TTC549 (cell line): ENCODE measurements at regions not wholly inside any gene's neighbourhood (a gene's known extent, or its start where the extent isn't known, plus 50 kb on each side); places are given as distances from the start of the nearest gene placed in this dataset.
"Not testable (repeated sequence)": the region's sequence is repeated elsewhere in the genome, so short reads cannot be mapped to it uniquely, and the experiment has no call there.

Experiments used
- FAIRE-seq: peaks from 2 replicates; lab custom pipeline; 2012; peaks lifted over from hg19 to GRCh38; lab: Jason Lieb, UNC

DNA sequence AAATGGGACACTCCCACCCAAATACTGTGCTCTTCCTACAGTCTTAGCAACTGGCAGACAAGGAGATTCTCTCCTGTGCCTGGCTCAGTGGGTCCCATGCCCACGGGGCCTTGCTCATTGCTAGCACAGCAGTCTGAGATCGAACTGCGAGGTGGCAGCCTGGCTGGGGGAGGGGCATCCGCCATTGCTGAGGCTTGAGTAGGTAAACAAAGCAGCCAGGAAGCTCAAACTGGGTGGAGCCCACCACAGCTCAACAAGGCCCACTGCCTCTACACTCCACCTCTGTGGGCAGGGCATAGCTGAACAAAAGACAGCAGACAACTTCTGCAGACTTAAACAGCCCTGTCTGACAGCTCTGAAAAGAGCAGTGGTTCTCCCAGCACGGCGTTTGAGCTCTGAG, 174.8 kb downstream of the COL12A1 start:
- not testable (repeated sequence) for FAIRE-seq

GRCh38 chr6:75029333-75029732, 176.5 kb downstream of the COL12A1 start:
- FAIRE-seq: no peak

- no peak for FAIRE-seq
Observed at GRCh38 chr6:75025371-75025770, 180.5 kb downstream of the COL12A1 start.

DNA sequence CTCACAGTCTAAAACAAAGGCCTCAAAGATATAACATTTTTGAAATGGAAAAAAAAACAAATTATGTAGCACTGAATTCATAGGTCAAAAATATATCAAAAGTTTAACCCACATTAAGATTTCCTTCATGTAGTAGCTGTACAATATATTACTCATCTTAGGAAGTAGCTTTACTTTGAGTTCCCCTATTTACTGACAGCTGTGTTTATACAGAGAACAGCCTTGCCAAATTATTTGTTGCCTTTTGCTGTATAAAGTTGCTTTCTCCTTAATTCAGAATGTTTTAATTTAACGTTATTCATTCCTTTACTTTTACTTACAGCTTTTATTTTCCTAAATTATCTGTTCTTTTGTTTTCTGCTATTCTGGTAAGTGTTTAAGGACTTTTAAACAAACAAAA, 181.0 kb downstream of the COL12A1 start:
- no peak for FAIRE-seq

- FAIRE-seq: no peak
Observed at GRCh38 chr6:75023634-75024033, 182.2 kb downstream of the COL12A1 start.

- FAIRE-seq: no peak
Observed at GRCh38 chr6:75020971-75021370, 184.9 kb downstream of the COL12A1 start.

DNA sequence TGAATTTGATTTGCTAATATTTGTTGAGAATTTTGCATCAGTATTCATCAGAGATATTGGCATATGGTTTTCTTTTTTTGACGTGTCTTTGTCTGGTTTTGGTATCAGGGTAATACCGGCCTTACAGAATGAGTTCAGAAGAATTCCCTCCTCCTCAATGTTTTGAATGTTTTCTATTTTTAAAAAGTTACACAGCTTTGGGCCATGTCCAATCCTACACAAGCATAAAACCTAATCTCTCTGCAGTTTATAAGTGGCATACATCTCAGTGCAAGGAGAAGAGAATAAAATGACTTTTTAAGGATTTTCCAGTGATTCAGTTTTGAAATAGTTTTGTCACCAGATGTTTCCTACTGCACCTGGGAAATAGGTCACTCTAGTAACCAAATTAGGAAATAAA, 185.5 kb downstream of the COL12A1 start:
- FAIRE-seq: no peak

DNA sequence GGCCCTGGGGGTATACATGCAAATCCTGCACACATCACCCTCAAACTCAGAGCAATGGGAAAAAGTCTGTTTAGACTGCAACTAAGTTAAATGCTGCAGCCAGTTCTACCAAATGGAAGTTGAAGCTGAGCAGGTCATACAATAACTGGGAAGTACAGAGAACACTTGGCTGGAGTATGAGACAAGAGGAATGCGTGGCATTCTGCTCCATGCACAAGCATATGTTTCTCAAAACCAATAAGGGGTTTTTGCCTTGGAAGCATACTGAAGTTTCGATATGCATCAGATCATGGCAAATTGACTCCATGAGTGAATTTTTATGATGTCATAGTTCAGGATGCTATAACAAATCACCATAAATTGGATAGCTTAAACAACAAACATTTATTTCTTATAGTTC, 193.8 kb downstream of the COL12A1 start:
- no peak for FAIRE-seq

- not testable (repeated sequence) for FAIRE-seq
Observed at GRCh38 chr6:75003984-75004383, 201.9 kb downstream of the COL12A1 start.

DNA sequence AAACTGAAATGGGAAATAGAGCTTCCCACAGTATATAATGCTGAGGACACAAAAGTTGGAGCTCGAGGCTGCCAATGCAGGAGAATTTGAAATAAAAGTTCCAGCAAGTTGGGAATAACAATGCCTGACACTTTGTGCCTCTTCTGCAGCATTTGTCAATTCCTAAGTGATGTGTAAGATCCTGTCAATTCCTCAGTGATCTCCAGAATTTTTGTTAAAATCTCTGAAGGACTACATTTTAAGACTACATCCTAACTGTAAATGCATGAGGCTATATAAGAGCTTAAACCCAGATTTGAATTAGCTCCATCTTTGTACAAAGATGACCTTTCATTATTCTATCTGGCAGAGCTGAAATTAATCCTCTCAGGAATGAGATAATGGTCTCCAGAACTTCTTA, 208.2 kb downstream of the COL12A1 start:
- no peak for FAIRE-seq

- FAIRE-seq: no peak
Observed at GRCh38 chr6:74993136-74993535, 212.7 kb downstream of the COL12A1 start.

- FAIRE-seq: no peak
Observed at GRCh38 chr6:74991573-74992332, 214.1 kb downstream of the COL12A1 start.

- FAIRE-seq: no peak
Observed at GRCh38 chr6:74979065-74979766, 226.6 kb downstream of the COL12A1 start.

DNA sequence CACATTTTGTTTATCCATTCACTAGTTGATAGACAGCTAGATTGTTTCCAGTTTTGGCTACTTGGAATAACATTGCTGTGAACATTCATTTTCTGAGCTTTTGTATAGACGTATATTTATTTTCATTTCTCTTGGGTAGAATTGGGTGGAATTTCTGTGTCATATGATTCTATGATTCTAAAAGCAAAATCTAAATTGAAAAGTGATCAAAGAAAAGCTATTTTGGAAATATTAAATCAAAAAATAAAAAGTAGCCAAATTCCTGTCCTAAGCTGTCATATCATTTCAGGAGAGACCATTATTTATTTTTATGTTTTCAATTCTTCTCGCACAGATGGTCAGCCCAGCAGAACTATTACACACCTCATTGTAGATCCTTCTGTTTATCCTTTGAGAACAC, 229.2 kb downstream of the COL12A1 start:
- FAIRE-seq: no peak

DNA sequence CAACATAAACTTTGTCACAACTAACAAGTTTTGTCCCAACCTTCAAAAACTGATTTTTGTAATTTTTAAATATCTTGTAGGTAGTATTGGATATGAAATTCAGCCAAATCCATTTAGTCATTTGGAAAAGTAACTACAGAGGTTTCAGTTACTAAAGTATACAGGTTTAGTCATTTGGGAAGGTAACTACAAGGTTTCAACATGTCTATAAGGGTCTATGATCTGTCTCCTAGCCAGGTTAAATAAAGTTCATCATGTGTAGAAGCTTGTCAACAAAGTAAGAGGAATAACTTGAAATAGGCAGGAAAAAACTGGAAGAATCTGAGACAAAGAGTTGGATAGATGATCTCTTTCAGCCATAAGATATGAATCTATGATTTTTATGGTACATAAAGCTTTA, 229.8 kb downstream of the COL12A1 start:
- no peak for FAIRE-seq

DNA sequence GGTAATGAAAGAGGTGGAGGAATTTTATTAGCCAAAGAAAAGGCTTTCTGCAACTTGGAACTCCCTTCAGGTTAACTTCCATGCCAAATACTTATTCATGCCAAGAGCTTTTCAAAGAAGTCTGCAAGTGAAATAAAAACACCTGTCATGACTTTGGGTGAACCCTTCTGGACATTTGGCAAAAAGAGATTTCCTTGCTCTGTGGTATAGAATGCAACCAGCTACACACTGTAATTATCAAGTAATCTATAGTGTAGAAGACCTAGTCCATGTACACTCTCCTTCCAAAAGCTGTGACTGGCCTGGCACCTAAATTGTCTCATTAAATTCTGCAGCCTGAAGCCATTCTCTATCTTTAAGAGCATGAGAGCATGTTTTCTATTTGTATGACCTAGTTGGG, 232.3 kb downstream of the COL12A1 start:
- no peak for FAIRE-seq

GRCh38 chr6:74971633-74972032, 234.2 kb downstream of the COL12A1 start:
- FAIRE-seq: no peak

DNA sequence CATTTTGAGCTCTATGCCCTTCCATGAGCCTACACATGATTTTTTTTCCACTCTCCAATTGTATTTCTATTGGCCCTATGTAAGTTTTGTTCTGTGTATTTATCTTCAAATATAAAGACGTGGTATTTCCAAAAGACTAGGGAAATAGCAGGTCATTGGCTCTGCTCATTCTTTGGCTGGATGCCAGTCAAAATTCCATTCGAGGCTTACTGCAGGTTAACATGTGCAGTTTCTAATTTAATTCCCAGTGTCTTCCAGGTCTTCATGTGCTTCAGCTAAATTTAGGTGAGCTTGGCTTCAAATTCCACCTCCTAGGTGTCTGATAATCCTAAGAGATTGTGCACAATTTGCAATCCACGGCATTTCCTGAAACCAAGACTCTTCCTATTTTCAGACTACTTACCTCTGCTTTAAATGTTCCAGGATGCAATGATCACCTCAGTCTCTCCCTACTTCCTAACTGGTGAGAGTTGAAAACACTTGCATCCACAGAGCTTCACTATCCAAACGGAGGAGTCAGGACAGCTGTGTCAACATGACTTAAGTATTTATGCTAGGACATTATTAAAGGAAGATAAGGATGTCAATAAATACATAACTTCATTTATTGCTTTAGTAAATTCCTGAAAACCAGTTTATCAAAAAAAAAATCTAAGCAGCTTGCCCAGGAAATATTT, 236.1 kb downstream of the COL12A1 start:
- no peak for FAIRE-seq

DNA sequence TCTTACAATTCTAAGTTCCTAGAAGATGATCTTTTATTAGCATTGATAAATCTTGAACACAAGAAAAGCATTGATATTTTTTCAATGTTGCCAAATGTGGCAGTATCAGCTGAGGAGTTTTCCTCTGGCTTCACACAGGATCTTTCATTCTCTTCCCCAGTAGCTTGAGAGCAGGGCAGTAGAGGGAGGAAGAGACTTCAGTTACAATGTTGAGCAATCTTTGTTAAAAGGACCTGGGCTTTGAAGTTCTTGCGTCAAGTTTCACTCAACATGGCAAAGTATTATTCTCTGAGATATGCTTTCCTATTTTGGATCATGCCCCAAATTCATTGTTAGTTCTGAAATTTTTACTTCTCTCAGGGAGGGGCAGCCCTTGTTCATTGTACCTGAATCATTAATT, 238.0 kb downstream of the COL12A1 start:
- FAIRE-seq: no peak

DNA sequence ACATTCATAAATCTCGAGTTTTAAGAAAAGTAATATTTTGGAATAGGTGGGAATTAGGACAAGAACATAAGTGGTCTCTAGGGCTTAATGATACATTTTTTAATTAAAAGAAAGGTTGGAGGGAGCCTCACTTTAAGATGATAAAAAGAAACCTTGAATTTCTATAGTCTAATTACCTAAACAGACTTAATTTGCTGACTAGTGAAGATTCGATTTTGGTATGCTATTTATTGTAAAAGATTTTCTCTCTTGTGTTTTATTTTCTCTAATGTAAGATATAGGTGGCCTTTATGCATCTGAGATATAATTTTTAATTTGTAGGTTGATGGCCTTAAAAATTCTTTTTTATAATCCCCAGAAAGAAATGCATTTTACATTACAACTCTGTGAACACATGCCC, 239.1 kb downstream of the COL12A1 start:
- no peak for FAIRE-seq

- FAIRE-seq: no peak
Observed at GRCh38 chr6:74964871-74965441, 240.9 kb downstream of the COL12A1 start.

DNA sequence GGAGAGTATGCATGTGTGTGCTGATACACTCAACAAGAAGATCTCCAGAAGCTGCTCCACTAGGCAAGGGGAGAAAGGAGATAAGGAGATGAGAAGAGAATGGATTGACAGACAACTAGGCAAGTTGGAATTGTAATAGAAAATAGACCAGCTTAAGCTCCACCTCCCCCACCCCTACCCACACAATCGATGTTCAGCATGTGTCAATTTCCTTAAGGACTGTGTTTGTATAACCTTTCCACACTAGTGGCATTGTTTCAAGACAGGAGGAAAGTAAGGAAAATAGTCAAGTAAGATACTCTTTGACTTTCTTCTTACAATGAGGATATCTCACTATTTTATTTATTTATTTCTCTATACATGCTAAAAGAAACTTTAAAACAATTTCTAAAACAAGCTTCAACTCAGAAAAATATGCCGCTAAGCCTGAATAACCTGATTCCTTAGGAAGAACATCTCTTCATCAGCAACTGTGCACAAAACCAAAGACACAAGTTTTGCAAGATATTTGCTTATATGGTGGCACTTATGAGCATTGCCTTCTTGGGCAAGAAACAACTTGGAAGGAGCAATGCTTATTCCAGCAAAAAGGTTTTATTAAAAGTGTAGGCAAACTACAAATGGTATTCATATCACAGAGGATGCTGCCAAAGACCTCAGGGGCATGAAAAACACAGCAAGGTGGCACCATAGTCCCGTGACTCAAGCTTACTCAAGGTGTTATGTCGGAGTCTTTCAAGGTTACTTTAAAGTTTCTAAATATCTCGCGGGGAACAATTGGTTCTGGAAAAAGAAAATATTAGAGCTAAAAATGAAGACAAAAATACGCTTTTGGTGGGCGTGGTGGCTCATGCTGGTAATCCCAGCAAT, 249.1 kb downstream of the COL12A1 start:
- FAIRE-seq: no peak
